Pancreas (tissue), 10 donors: ENCODE measurements at regions not wholly inside any gene's neighbourhood (a gene's known extent, or its start where the extent isn't known, plus 50 kb on each side); places are given as distances from the start of the nearest gene placed in this dataset.
A peak's percentile ranks its signal among the peaks of the same experiment; 100 is the strongest.
"Not testable (repeated sequence)": the region's sequence is repeated elsewhere in the genome, so short reads cannot be mapped to it uniquely, and the experiment has no call there.

Experiments
- ATAC-seq, 4 donors: fragments of 200-7000 bp; cut with Tn5 transposase; one replicate each; pipeline versions ENCODE4 v1.8.0 to v1.9.1; 2020; ENCODE audit warnings: mild to moderate bottlenecking in 4 of 4, moderate library complexity in 4 of 4
- DNase-seq, 6 donors: peaks; one replicate each; pipeline ENCODE4 v3.0.0-alpha.2; 2020
- FAIRE-seq: peaks from 2 replicates; lab custom pipeline; 2012; peaks lifted over from hg19 to GRCh38; lab: Jason Lieb, UNC
- H3K27ac ChIP-seq, 4 donors: fragments of 200-600 bp; sonication (generic); 1 replicate in 3 of 4; 2 replicates in 1 of 4; pipeline versions ENCODE4 v1.5.0 to v1.8.0; 2020
- H3K27me3 ChIP-seq, 4 donors: fragments of 200-600 bp; one replicate each; pipeline ENCODE4 v1.8.0; 2021
- H3K36me3 ChIP-seq, 3 donors: fragments of 200-600 bp; sonication (generic) in 1 of 3; one replicate each; pipeline versions ENCODE4 v1.5.0 to v1.8.0; 2020 to 2021
- H3K4me1 ChIP-seq, 3 donors: fragments of 200-600 bp; one replicate each; pipeline ENCODE4 v1.8.0; 2021
- H3K4me3 ChIP-seq, 4 donors: fragments of 200-600 bp; sonication (generic) in 2 of 4; one replicate each; pipeline versions ENCODE4 v1.5.0 to v1.8.0; 2020 to 2021
- H3K9me3 ChIP-seq, 4 donors: fragments of 200-600 bp; one replicate each; pipeline ENCODE4 v1.8.0; 2021
- WGBS, 2 donors: extraction: QIAGEN DNeasy Blood & Tissue Kit; methylation state at CpG; one replicate each; pipeline ENCODE4 v1.1.7; 2013; 5-methylcytosine and 5-hydroxymethylcytosine counted together
- intact Hi-C, 3 donors: fragments of 100-400 bp; cut with DNase I; formaldehyde crosslinking; loops; one replicate each; pipeline versions ENCODE4 v1.11.1 to v1.14.2; 2022
- TF ChIP-seq, protein P1 (sequence below), 4 donors: fragments of 200-600 bp; sonication (generic) in 3 of 4; IDR thresholded peaks; one replicate each; pipeline versions ENCODE4 v1.5.0 to v1.8.0; 2021; ENCODE audit warnings: antibody characterized with exemption in 4 of 4
- donor health status: healthy with polysubstance abuse.
- donor health status: DM: no; HTN: no; CAD: no; lungs with moderate emphysema.
- donor health status: DM: no; HTN: no; CAD: no.
- donor health status: control.
- donor health status: control.
- donor health status: Bipolar disorder and iron deficiency.
- donor health status: DM: yes; HTN: yes; CAD: no.
- donor health status: DM: no; HTN: no; CAD: no.
- donor health status: DM: no; HTN: no; CAD: no.
- donor health status: DM: yes; HTN: yes; CAD: no.

DNA sequence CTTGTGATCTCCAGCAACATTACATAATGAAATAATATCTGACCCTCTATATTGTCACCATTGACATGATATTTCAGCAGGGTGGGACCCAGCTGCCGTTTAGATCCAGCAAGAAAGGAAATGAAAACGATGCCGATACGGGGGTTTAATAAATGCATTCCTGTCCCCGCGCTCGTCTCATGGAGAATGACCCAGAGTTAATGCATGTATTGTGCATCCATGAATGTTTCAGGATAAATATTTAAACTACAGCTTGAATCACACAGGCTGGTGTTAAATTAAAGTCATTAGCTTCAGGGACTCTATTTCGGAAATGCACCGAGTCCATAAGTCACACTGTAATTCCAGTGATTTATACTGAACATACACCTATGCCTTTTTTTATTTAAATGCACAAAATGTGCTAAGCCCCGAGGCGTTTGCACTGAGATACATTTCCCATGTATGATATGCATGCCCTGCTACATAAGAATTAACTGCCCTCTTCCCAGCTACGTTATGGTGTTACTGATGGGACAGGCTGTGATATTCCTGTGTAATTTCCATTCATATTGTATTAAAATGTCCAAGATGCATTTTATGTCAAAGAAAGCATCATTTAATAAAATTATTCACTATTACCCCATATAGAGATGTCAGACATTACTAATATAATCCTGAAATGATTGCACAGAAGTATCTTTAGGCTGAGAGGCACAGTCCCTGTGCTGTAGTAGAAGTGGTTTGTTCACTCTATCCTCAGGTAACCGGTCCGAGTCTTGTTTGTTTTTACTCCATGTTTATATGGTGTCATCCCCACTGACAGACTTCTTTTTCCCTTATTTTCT lies 109.3 kb upstream of the ZNF516 start:
- Histone ChIP-seq H3K27me3 (no peaks in the 10 kb centered on the region), H3K27ac (no peak overlapping the region), H3K9me3 (no peaks in the 10 kb centered on the region), H3K4me3 (no peak overlapping the region), H3K4me1 (no peaks in the 10 kb centered on the region), H3K36me3 (no peaks in the 10 kb centered on the region)
- intact Hi-C loops = no loop called here
- DNase-seq = no peak
- no peak for FAIRE-seq
- WGBS, 2 donors = 63 to 70% methylated on average over 14 of the region's 14 CpGs
- no peak for ATAC-seq
- TF ChIP-seq, protein P1, sequence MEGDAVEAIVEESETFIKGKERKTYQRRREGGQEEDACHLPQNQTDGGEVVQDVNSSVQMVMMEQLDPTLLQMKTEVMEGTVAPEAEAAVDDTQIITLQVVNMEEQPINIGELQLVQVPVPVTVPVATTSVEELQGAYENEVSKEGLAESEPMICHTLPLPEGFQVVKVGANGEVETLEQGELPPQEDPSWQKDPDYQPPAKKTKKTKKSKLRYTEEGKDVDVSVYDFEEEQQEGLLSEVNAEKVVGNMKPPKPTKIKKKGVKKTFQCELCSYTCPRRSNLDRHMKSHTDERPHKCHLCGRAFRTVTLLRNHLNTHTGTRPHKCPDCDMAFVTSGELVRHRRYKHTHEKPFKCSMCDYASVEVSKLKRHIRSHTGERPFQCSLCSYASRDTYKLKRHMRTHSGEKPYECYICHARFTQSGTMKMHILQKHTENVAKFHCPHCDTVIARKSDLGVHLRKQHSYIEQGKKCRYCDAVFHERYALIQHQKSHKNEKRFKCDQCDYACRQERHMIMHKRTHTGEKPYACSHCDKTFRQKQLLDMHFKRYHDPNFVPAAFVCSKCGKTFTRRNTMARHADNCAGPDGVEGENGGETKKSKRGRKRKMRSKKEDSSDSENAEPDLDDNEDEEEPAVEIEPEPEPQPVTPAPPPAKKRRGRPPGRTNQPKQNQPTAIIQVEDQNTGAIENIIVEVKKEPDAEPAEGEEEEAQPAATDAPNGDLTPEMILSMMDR (IDR thresholded peaks at IDR 0.05) = no peak

DNA sequence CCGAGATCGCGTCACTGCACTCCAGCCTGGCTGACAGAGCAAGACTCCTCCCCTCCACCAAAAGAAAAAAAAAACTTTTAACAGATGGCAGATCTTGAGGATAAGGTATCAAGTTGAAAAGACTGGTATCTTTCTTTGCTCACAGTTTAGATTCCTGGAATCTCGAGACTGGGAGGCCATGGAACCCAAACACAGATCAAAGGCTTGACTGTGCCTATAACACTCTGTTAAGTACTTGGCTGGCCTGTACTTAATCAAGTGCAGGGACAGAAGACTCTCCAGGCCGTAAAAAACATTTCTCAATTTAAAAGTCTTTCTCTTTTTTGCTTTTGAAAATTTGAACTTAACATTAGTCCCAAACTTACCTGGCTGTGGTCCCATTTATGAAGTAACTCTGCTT lies 107.1 kb upstream of the ZNF516 start:
- Histone ChIP-seq H3K9me3 (no peaks in the 10 kb centered on the region), H3K4me3 (no peak overlapping the region), H3K27ac (no peak overlapping the region), H3K27me3 (no peaks in the 10 kb centered on the region), H3K4me1 (no peaks in the 10 kb centered on the region), H3K36me3 (no peaks in the 10 kb centered on the region)
- intact Hi-C loops = no loop called here
- FAIRE-seq = no peak
- no peak for DNase-seq
- ATAC-seq = no peak
- 76 to 83% methylated on average over 5 of the region's 5 CpGs for WGBS, 2 donors
- TF ChIP-seq, protein P1 (IDR thresholded peaks at IDR 0.05) = no peak

DNA sequence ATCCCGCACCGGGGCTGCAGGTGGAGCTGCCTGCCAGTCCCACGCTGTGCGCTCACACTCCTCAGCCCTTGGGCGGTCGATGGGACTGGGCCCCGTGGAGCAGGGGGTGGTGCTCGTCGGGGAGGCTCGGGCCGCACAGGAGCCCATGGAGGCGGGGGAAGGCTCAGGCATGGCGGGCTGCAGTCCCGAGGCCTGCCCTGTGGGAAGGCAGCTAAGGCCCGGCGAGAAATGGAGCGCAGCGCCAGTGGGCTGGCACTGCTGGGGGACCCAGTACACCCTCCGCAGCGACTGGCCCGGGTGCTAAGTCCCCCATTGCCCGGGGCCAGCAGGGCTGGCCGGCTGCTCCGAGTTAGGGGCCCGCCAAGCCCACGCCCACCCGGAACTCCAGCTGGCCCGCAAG lies 105.0 kb upstream of the ZNF516 start:
- intact Hi-C loops, H3K9me3 ChIP-seq, H3K4me1 ChIP-seq, FAIRE-seq, ATAC-seq, H3K36me3 ChIP-seq, H3K27me3 ChIP-seq, H3K4me3 ChIP-seq, H3K27ac ChIP-seq: not testable (repeated sequence)
- WGBS, 2 donors = 86 to 95% methylated on average over 20 to 28 of the region's 28 CpGs
- DNase-seq = peak in 1 of 6 donors; percentile 46

DNA sequence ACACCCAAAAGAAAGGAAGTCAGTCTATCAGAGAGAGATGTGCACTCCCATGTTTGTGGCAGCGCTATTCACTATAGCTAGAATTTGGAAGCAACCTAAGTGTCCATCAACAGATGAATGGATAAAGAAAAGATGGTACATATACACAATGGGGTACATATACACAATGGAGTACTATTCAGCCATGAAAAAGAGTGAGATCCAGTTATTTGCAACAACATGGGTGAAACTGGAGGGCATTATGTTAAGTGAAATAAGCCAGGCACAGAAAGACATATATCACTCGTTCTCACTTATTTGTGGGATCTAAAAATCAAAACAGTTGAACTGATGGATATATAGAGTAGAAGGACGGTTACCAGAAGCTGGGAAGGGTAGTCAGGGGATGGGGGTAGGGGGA lies 99.9 kb upstream of the ZNF516 start:
- Histone ChIP-seq H3K36me3 (no peaks in the 10 kb centered on the region), H3K9me3 (no peaks in the 10 kb centered on the region), H3K27me3 (peaks cover 0 to 5% (median 0%) of the 10 kb centered on the region in 4 donors), H3K4me1 (no peaks in the 10 kb centered on the region), H3K27ac (no peak overlapping the region), H3K4me3 (no peak overlapping the region)
- FAIRE-seq (no peak), ATAC-seq (no peak), DNase-seq (no peak)
- WGBS, 2 donors = 81 to 88% methylated on average over 3 of the region's 3 CpGs
- intact Hi-C loops = no loop called here
- TF ChIP-seq, protein P1 (IDR thresholded peaks at IDR 0.05) = no peak

DNA sequence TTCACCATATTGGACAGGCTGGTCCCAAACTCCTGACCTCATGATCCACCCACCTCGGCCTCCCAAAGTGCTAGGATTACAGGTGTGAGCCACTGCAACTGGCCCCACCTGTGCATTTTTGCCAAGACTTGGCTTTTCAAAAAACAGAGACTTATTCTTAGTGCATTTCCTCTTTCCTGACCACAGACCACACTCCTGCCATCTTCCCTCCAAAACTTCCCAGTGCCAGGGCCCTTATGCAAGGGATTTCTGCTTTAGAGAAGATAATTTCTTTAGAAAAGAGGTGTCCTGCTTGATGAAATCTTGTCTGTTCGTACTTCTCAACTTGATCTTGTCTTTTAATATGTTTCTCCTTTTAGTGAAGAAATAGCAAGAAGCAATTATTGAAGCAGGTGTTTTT lies 98.8 kb upstream of the ZNF516 start:
- H3K27me3 ChIP-seq = peaks cover 0 to 5% (median 0%) of the 10 kb centered on the region in 4 donors
- H3K4me1 ChIP-seq = no peaks in the 10 kb centered on the region
- H3K27ac ChIP-seq = no peak overlapping the region
- WGBS, 2 donors = 74 to 84% methylated on average over 2 of the region's 2 CpGs
- DNase-seq = no peak
- TF ChIP-seq, protein P1 (IDR thresholded peaks at IDR 0.05) = no peak
- ATAC-seq = no peak
- no peak overlapping the region for H3K4me3 ChIP-seq
- no peak for FAIRE-seq
- intact Hi-C loops = no loop called here
- H3K9me3 ChIP-seq = no peaks in the 10 kb centered on the region
- H3K36me3 ChIP-seq = no peaks in the 10 kb centered on the region
